Nucleus accumbens (tissue), 56 donors: ENCODE measurements at regions not wholly inside any gene's neighbourhood (a gene's known extent, or its start where the extent isn't known, plus 50 kb on each side); places are given as distances from the start of the nearest gene placed in this dataset.

Experiments used
- DNase-seq, 56 donors: peaks; one replicate each; lab custom pipeline; 2025; lab: John Stamatoyannopoulos, UW

DNA sequence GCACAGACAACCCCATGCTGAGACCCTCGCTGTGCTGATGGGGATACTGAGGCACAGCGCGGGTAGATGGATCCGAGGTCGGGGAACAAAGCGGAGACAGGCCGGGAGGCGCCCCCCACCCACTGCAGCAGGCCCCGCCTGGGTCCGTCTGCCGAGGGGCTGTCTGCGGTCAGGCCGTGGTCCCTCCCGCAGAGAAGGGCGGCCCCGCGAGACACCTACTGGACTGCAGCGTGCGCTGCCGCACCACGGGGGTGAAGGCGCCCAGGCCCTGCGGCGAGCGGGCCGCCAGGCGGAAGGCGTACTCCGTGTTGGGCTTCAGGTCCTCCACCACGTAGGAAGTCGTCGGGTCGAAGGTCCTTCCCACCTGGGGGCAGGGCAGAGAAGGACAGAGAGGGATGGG is 101.9 kb downstream of the PTPRS start:
- DNase-seq: no peak

DNA sequence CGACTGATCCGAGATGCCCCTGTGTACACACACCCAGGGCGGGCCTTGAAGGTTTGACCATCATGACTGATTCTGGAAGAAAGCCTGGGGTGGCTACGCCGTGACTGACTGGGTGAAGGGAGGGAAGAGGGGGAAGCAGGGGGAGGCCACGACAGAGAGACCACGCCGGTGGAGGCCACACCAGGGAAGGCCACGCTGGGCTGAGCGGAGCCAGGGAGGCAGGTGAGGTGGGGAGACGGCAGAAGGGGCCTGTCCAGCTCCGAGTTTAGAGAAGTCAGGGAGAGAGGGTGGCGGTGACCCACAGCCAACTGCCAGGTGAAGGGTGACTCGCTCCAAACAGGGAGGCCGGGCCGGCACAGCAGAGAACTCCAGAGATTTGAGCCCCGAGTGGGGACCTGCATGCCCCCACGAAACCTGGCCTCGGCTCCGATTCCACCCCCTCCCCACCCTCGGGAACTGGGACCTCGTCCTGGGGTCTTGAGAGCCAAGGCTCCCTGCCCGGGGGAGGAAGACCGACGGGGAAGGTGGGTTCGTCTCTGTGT is 102.6 kb downstream of the PTPRS start:
- DNase-seq: no peak

DNA sequence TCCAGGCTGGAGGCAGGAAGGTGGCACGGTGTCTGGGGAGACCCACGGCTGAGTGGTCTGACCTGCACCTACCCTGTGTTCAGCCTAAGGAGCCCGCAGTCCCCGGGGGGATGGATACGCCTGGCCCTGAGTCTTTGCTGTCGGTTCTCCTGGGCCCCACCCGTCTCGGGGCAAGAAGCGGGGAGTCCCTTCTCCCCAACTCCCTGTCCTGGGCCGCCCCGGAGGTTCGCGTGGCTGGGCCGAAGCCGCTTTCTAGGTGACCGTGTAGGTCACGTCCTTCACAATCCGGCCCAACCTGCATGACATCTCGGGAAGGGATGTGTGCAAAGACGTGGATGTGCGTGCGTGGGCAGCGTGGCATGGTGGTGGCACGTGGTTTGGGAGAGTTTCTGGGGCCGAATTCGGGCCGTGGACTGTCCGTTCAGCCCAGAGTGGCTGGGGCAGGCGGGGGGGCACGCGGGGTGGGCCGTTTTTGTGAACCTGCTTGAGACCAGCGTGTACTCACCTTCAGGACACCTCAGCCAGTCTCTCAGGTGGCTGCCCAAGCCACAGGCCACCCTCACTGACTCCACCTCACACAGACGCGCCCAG is 103.3 kb downstream of the PTPRS start:
- no peak for DNase-seq

DNA sequence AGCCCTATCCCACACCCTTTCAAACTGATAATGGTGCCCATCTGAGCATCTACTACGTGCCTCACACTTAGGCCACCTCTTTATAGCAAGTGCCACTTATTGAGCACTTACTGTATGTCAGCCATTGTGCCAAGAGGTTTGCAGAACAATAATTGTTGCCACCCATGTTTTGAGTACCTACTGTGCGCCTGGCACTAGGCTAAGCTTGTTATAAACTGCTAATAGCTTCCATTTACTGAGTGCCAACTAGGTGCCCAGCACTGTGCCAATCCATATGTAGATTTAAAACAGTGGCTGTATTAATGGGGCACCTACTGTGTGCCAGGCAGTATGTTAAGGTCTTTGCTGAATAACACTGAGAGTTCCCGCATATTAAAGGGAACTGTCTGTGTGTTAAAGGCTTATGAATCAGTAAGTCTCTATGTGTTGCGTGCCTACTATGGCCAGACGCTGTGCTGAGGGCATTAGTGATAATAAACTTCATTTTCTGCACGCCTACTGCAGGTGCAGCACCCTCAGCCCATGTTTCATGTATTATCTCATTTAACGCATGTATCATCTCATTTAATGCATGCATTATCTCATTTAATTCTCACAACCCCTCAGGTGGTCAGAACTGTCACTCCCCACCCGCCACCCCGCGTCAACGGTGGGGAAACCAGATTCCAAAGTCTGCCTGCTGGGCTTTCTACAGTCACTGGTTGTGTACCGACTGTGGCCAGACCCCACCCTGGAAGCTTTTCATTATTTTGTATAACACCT is 105.0 kb downstream of the PTPRS start:
- DNase-seq: no peak

DNA sequence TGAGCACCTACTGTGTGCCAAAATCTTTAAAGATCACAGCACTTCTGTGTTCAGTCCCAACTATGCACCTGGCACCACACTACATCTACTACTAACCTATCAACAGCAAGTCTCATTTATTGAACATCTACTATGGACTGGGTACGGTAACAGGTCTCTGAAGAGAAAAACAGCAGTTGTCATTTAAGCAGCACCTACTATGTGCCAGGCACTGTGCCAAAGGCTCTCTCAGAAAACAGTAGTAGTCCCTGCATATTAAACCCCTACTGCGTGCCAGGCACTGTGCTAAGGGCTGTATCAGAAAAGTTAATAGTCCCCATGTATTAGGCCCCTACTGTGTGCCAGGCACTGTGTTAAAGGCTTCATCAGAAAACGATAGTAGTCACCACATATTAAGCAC is 106.2 kb downstream of the PTPRS start:
- no peak for DNase-seq

DNA sequence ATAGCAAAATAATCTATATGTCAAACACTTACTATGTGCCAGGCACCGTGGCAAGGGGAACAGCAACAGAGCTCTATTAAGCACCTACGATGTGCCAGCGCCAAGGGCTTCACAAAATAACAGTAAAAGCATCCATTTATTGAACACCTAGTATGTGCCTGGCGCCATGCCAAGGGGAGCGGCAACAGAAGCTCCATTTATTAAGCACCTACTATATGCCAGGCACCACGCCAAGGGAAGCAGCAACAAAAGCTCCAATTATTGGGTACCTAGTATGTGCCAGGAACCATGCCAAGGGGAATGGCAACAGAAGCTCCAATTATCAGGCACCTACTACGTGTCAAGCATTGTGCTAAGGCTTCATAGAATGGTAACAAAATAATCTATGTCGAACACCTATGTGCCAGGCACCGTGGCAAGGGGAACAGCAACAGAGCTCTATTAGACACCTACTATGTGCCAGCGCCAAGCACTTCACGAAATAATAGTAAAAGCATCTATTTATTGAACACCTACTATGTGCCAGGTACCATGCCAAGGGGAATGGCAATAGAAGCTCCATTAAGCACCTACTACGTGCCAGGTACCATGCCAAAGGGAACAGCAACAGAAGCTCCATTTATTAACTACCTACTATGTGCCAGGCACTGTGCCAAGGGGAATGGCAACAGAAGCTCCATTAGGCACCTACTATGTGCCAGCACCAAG is 107.7 kb downstream of the PTPRS start:
- DNase-seq: peak in 1 of 56 donors; percentile 35

DNA sequence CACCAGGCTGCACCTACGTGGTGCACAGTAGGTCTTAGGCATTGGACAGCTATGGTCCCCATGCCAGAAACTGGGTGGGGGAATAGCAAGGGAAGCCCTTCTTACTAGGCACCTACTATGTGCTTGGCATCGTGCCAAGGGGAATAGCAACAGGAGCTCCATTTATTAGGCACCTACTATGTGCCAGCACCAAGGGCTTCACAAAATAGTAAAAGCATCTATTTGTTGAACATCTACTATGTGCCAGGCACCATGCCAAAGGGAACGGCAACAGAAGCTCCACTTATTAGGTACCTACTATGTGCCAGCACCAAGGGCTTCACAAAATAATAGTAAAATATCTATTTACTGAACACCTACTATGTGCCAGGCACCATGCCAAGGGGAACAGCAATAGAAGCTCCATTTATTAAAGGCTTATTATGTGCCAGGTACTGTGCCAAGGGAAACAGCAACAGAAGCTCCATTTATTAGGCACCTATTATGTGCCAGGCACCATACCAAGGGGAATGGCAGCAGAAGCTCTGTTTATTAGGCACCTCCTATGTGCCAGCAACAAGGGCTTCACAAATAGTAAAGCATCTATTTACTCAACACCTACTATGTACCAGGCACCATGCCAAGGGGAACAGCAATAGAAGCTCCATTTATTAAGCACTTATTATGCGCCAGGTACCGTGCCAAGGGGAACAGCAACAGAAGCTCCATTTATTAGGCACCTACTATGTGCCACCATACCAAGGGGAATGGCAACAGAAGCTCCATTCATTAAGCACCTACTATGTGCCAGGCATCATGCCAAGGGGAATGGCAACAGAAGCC is 108.5 kb downstream of the PTPRS start:
- DNase-seq: peak in 1 of 56 donors; percentile 22

DNA sequence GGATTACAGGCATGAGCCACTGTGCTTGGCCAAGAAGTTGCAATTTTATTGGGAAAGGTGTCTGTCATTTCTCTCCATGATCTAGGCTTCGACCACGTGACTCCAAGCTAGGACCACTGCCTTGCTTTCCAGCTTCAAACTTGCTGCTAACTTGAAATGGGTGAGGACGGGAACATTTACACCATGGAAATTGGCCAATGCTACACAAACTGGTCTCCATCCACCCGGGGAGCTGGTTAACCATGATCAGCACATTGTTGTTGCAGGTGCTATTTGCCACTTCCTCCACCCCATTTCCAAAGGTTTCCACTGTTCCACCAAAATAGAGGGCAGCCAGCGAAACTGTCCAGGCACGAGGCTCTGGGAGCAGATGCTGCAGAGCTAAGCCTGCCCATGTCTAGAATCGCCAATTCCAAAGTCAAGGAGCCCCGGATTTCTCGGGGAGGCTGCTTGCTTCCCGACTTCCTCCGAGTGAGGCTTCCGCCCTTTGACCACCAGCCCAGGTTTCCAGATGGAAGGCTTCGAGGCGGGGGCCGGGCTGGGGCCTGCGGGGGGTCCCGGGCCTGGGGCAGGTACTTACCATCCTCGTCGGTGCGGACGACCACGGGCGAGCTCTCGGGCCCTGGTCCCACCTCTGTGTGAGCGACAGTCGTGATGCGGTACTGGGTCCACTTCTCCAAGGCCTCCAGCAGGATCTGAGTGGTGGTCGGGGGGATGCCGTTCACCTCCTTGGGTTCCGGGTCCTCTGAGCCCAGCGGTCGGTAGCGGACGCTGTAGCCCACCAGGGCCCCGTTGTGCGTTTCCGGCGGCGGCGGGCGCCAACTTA is 109.7 kb downstream of the PTPRS start:
- DNase-seq: no peak

DNA sequence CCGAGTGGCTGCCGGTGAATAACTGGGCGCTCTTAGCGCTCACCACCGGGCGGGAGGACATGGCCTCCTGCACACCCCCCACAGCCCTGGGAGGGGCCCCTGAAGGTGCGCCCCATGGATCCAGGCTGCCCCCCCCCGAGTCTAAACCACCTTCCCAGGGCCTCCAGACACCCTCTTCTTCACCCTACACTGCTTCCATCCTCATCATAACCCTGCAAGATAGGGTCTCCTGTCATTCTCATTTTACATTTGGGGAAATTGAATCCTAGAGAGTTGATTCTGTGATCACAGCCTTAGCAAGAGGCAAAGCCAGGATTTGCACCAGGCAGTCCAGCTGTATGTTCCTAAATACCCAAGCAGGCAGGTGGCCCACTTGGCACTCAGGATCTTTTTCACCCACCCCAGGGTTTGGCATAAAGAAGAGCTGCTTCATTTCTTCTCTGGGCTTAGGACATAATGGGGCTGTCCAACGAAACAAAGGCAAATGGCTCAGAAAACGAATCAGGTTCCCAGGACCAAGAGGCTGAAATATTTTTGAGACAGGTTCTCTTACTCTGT is 110.8 kb downstream of the PTPRS start:
- DNase-seq: no peak

DNA sequence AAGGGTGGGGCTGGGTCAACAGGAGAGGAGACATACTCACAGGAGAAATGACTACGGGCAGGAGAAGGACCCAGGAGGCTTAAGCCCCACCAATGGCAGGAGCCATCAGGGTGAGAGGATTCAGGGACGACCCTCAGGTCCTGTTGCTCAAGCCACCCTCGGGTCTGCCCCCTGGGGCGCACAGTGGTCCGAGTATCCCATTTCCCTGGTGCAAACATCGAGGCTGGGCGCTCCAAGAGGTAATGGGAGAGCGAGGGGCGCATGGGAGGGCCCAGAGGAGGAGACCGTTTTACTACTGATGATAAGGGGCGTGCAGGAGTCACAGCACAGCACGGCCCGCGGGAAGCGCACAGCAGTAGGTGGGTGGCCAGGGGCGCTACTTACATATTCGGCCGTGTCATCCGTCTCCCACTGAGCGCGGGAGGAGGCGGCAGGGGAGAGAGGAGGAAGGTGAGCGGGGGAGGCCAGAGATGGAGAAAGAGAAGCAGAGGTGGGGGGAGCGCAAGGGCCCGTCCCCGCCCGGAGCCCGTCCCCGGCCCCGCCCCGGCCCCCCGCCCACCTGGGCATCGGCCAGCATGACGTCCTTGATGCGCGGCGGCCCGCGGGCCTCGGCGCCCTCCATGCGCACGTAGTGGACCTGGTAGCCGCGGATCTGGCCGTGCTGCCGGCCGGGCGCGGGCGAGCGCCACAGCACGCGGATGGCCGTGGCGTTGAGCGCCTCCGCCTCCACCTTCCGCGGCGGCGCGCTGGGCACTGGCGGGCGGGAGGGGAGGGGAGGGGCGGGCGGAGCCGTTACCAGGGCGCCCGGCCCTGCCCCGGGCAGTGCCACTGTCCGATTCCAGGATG is 111.5 kb downstream of the PTPRS start:
- DNase-seq: no peak

DNA sequence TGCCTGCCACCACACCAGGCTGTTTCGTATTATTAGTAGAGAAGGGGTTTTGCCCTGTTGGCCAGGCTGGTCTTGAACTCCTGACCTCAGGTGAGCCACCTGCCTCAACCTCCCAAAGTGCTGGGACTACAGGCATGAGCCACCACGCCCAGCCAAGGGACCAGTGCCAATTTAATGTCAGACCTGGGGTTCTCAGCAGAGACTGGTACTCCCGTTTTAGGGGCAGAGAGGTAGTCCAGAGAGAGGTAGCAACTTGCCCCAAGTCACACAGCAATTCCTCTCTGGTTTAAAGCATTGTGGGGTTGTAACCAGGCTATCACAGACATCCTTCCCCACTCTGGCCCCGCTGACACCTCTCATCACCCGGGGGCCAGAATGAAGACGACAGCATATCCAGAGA is 112.1 kb downstream of the PTPRS start:
- no peak for DNase-seq

DNA sequence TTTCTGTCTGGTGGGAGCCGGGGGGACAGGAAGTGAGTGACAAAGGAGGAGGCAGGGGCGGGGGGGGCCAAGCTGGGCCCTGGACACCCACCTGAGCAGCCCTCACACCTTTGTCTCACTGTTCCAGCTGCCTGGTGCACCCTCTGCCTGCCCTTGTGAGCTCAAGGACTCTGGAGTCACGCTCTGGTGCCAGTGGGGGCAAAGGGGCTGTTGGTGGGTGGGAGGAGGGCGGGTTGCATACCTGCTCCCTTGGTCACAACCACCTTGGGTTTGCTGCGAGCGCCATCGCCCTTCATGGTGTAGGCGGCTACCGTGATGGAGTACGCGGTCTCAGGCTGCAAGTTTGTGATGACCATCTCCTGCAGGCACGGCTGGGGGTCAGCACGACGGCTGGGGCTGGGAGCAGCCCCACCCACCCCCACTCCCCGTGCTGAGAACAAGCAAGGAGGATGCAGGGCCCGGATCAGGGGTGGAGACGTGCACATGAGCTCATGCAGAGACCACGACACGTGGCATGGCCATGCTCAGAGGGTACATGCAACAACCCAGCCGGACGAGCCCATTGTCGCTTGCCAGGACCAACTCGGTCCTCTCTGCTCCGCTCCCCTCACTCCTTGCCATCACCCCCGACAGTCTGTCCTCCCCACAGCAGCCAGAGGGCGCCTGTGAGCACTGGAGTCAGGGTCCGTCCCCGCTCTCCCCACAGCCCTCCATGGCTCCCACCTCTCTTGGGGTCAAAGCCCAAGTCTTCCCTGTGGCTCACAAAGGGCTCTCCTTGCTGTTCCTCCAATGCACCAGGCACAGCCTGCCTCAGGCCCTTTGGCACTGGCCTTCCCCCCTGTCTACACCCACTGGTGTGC is 114.9 kb downstream of the PTPRS start:
- peak in 5 of 56 donors; percentile 7 to 48 (median 14) for DNase-seq

DNA sequence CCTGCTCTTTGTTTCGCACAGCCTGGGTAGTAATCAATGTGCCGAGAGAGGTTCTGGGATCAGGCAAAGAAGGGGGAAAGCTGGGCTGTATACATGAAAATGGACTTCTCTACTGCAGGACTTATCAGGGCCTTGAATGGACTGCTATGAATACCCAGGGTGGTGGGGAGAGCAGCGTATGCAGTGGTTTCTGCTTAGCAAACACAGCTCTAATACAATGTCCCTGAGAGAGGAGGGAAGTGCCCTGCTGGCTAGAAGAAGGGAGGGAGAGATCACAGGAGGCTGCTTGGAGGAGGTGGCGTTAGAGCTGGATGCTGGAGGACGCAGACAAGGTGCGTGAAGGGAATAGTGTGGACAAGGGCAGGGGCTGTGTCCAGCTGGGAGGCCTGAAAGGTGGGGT is 116.1 kb downstream of the PTPRS start:
- no peak for DNase-seq

DNA sequence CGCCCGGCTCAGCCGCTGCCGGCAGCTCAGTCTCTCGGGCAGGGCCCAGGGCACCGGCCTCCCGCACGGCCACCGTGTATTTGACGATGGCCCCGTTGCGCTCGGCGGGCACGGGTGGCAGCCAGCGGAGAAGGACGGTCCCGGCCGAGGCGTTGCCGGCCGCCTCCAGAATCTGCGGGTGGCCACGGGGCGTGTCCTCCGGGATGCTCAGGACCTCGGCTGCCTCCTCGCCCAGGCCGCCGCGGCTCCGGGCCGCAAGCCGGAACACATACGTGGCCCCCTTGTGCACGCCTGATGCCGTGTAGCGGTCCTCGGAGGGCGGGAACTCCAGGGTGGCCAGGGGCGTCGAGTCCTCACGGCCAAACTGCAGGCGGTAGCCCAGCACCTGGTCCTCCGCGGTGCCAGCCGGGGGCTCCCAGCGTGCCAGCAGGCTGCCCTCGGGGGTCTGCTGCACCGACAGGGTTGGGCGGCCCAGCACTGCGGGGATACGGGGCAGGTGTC is 117.7 kb downstream of the PTPRS start:
- DNase-seq: no peak

DNA sequence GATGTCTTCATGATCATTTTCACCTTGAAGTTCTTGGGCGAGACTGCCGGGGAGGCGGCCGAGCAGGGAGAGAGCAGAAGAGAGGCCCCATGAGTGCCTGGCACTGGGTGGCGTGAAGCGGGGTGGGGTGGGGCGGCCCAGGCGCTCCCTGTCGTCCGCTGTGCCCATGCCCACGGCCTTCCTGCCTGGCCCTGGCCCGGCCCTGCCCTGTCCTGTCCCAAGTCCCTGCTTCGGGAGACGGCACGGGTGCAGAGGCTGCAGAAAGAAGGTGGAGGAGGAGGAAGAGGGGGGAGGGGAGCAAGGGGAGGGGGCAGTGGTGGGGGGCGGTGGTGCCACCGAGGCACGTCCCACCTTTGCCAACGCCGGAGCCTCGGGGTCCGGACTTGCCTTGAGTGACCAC is 118.4 kb downstream of the PTPRS start:
- no peak for DNase-seq

DNA sequence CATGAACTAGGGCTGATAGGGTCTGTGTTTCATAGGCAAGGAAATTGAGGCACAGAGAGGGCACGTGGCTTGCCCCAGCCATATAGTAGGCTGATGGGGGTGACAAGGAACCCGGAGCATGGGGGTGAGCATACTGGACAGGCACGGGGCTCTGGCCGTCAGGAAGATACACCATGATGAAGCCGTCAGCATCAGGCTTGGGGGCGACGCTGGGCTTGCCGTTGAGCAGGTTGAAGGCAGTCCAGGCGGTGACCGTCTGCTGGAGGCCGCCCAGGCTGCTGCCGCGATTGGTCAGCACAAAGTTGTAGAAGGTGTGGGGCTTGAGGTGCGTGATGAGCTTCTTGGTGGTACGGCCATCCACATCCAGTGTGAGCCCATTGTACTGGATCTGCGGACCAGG is 119.7 kb downstream of the PTPRS start:
- DNase-seq: no peak

DNA sequence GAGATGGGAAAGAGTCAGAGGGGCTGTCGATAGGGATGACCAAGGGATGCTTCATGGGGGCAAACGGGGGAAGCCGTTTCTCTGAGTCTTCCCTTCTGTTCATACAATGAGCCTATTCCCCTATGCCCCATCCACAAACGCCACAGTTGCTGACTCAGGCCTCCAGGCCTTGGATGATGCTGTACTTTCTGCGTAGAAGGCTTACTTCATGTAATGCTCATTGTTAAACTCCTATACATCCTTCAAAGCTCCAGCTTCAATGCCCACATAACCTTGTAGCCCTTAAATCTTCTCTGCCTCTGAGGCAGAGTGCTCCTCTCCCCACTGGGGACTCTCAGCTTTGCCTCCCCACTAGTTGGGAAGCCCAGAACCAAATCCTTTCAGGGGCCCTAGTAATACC is 120.3 kb downstream of the PTPRS start:
- DNase-seq: no peak
